B cell (primary cell): ENCODE measurements at regions not wholly inside any gene's neighbourhood (a gene's known extent, or its start where the extent isn't known, plus 50 kb on each side); places are given as distances from the start of the nearest gene placed in this dataset.
"Not testable (repeated sequence)": the region's sequence is repeated elsewhere in the genome, so short reads cannot be mapped to it uniquely, and the experiment has no call there.

Source experiments
- ATAC-seq: fragments of 200-7000 bp; cut with Tn5 transposase; one replicate; pipeline ENCODE4 v1.10.0; 2021; ENCODE audit warnings: low read depth, mild to moderate bottlenecking, moderate number of reproducible peaks, moderate library complexity
- CTCF ChIA-PET: fragments of 350-600 bp; sonication (Branson Sonifier 250); formaldehyde crosslinking; loops from one replicate; lab custom pipeline; 2021; ENCODE audit warnings: antibody characterized with exemption, inconsistent platforms; lab: Charles Lee
- POLR2A ChIA-PET: fragments of 350-600 bp; sonication (Branson Sonifier 250); formaldehyde crosslinking; loops from one replicate; lab custom pipeline; 2021; ENCODE audit warnings: antibody characterized with exemption; lab: Charles Lee
- DNase-seq: peaks from one replicate; pipeline ENCODE4 v3.0.0; 2013
- H2AFZ ChIP-seq: 2 replicates; pipeline ENCODE4 v1.6.1; 2012; ENCODE audit warnings: mild to moderate bottlenecking, low read depth, low read length; ENCODE audit not compliant: insufficient read depth, poor library complexity, severe bottlenecking
- H3K27ac ChIP-seq, 2 donors: 1 replicate in 1 of 2; 2 replicates in 1 of 2; pipeline ENCODE4 v1.5.1; 2012 to 2013; ENCODE audit warnings: low read length in 2 of 2, mild to moderate bottlenecking in 2 of 2, moderate library complexity in 1 of 2
- H3K27me3 ChIP-seq, 4 experiments: fragments of 200-600 bp in 1 of 4; sonication (generic) in 1 of 4; replicated peaks in 1 of 4; 1 replicate in 2 of 4; 2 replicates in 2 of 4; pipeline versions ENCODE4 v1.6.1 to v1.7.0; 2013 to 2016; ENCODE audit warnings: low read length in 3 of 4, mild to moderate bottlenecking in 2 of 4, mixed read lengths in 1 of 4, moderate library complexity in 1 of 4; ENCODE audit not compliant: insufficient read depth in 4 of 4, control insufficient read depth in 3 of 4; ENCODE audit errors: control extremely low read depth in 1 of 4
- H3K36me3 ChIP-seq, 2 experiments: replicated peaks in 1 of 2; 1 replicate in 1 of 2; 2 replicates in 1 of 2; pipeline versions ENCODE4 v1.6.1 to v1.7.1; 2013; ENCODE audit warnings: low read length in 1 of 2; ENCODE audit not compliant: insufficient read depth in 2 of 2, control insufficient read depth in 1 of 2; ENCODE audit errors: control extremely low read depth in 1 of 2, extremely low read depth in 1 of 2
- H3K4me1 ChIP-seq, 2 donors: fragments of 200-600 bp in 1 of 2; sonication (generic) in 1 of 2; 1 replicate in 1 of 2; 2 replicates in 1 of 2; pipeline versions ENCODE4 v1.5.1 to v1.6.1; 2013 to 2017; ENCODE audit warnings: low read length in 2 of 2; ENCODE audit not compliant: control insufficient read depth in 2 of 2, insufficient read depth in 2 of 2
- H3K4me2 ChIP-seq: replicated peaks from 2 replicates; pipeline ENCODE3; 2012; ENCODE audit warnings: mild to moderate bottlenecking, low read depth, low read length; ENCODE audit not compliant: poor library complexity, severe bottlenecking
- H3K4me3 ChIP-seq, 5 experiments: fragments of 200-600 bp in 1 of 5; sonication (generic) in 1 of 5; 1 replicate in 3 of 5; 2 replicates in 2 of 5; pipeline versions ENCODE4 v1.5.1 to v1.7.0; 2011 to 2016; ENCODE audit warnings: low read length in 4 of 5, mild to moderate bottlenecking in 4 of 5, low read depth in 2 of 5, control low read depth in 1 of 5, moderate library complexity in 1 of 5; ENCODE audit not compliant: insufficient read depth in 1 of 5; ENCODE audit errors: control extremely low read depth in 1 of 5, extremely low read depth in 1 of 5
- H3K79me2 ChIP-seq: fragments of 200-600 bp; sonication (generic); one replicate; pipeline ENCODE4 v1.6.0; 2016; ENCODE audit warnings: low read length; ENCODE audit not compliant: control insufficient read depth, insufficient read depth
- H3K9ac ChIP-seq: fragments of 200-600 bp; sonication (generic); 2 replicates; pipeline ENCODE4 v1.6.1; 2017; ENCODE audit warnings: mild to moderate bottlenecking, low read length, moderate library complexity
- H3K9me3 ChIP-seq, 3 donors: one replicate each; pipeline versions ENCODE4 v1.6.1 to v1.7.1; 2013; ENCODE audit warnings: low read length in 2 of 3; ENCODE audit not compliant: control insufficient read depth in 2 of 3, insufficient read depth in 1 of 3; ENCODE audit errors: control extremely low read depth in 1 of 3
- H4K20me1 ChIP-seq: 2 replicates; pipeline ENCODE4 v1.6.0; 2012; ENCODE audit warnings: mild to moderate bottlenecking, low read length; ENCODE audit not compliant: insufficient read depth, control insufficient read depth, poor library complexity, severe bottlenecking
- H3K27ac Mint-ChIP-seq: one replicate; pipeline ENCODE4 v1.8.0; 2021; ENCODE audit warnings: mixed read lengths
- H3K27me3 Mint-ChIP-seq: one replicate; pipeline ENCODE4 v1.8.0; 2021; ENCODE audit warnings: mixed read lengths
- H3K4me1 Mint-ChIP-seq: one replicate; pipeline ENCODE4 v1.8.0; 2021; ENCODE audit warnings: mixed read lengths
- H3K4me3 Mint-ChIP-seq: one replicate; pipeline ENCODE4 v1.8.0; 2021; ENCODE audit warnings: mixed read lengths
- H3K9me3 Mint-ChIP-seq: one replicate; pipeline ENCODE4 v1.8.0; 2022; ENCODE audit warnings: mixed read lengths; ENCODE audit not compliant: insufficient read depth
- WGBS: methylation state at CpG from one replicate; pipeline ENCODE4 v1.1.5; 2013; ENCODE audit warnings: missing lambda C conversion rate; ENCODE audit not compliant: insufficient coverage; 5-methylcytosine and 5-hydroxymethylcytosine counted together
- intact Hi-C: fragments of 100-400 bp; cut with micrococcal nuclease; formaldehyde crosslinking; loops from one replicate; pipeline ENCODE4 v1.10.0; 2022

DNA sequence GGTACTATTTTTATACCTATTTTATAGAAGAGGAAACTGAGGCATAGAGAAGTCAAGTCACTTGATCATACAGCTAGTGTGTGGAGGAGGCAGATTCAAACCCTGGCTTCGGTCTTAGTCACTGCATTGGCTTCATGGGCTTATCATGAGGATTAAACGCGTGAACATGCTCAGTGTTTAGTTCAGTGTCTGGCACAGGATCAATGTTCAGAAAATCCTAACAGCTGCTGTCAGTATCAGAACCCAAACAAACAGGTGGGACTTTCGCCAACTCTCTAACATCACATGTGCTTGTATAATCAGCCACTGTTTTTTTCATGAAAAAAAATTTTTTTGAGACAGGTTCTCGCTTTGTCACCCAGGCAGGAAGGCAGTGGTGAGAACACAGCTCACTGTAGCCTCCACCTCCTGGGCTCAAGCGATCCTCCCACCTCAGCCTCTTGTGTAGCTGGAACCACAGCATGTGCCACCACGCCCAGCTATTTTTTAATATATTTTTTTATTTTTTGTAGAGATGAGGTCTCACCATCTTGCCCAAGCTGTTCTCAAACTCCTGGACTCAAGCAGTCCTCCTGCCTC lies 207.2 kb downstream of the NPIPA7 start:
- CTCF ChIA-PET, POLR2A ChIA-PET, H3K4me1 ChIP-seq, intact Hi-C loops, H3K36me3 ChIP-seq, H3K79me2 ChIP-seq, DNase-seq, H3K27me3 Mint-ChIP-seq, H3K27ac ChIP-seq, H2AFZ ChIP-seq, H3K4me1 Mint-ChIP-seq, ATAC-seq, H3K9ac ChIP-seq, H3K4me3 Mint-ChIP-seq, H3K9me3 ChIP-seq, H3K27me3 ChIP-seq, H4K20me1 ChIP-seq, H3K4me2 ChIP-seq, H3K9me3 Mint-ChIP-seq, H3K27ac Mint-ChIP-seq, H3K4me3 ChIP-seq: not testable (repeated sequence)
- 33% methylated on average over 1 of the region's 7 CpGs for WGBS

DNA sequence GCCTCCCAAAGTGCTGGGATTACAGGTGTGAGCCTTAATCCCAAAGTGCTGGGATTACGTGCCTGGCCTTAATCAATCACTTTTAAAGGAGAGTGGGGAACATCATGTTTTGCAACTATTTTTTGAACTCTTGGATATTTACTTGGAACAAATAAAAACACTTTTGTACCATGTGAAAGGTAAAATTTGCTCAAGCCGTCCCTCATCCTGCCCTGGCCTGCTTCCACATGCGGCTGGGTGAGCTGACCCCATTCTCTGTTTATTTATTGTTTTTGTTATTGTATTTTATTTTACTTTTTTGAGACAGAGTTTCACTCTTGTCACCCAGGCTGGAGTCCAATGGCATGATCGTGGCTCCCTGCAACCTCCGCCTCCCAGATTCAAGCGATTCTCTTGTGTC lies 208.0 kb downstream of the NPIPA7 start:
- H3K27ac Mint-ChIP-seq, H3K9ac ChIP-seq, H3K27ac ChIP-seq, ATAC-seq, H3K4me1 Mint-ChIP-seq, intact Hi-C loops, DNase-seq, H3K36me3 ChIP-seq, H2AFZ ChIP-seq, POLR2A ChIA-PET, H3K27me3 Mint-ChIP-seq, H4K20me1 ChIP-seq, CTCF ChIA-PET, H3K9me3 Mint-ChIP-seq, H3K4me3 Mint-ChIP-seq, H3K4me2 ChIP-seq, H3K4me1 ChIP-seq, H3K9me3 ChIP-seq, H3K79me2 ChIP-seq, H3K4me3 ChIP-seq, H3K27me3 ChIP-seq: not testable (repeated sequence)
- no CpG with 5 or more reads among the region's 6 CpGs for WGBS

DNA sequence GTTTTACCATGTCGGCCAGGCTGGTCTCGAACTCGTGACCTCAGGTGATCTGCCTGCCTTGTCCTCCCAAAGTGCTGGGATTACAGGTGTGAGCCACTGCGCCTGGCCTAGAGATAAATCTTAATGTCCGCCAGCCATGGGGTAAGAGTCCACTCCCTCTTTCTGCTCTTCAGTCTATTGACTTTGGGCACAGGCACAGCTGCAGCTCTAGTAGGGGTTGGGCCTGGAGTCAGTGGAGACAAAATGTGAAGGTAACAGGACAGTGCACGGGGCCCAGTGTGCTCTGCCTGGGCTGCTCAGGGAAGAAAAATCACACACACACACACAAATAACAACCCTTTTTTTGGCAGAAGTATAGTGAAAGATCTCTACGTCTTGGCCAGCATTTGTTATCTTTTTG lies 209.5 kb downstream of the NPIPA7 start:
- H3K9ac ChIP-seq, H3K4me2 ChIP-seq, ATAC-seq, H3K27me3 ChIP-seq, H3K79me2 ChIP-seq, H3K9me3 ChIP-seq, CTCF ChIA-PET, DNase-seq, H4K20me1 ChIP-seq, H3K27ac Mint-ChIP-seq, intact Hi-C loops, H3K4me1 Mint-ChIP-seq, H3K36me3 ChIP-seq, POLR2A ChIA-PET, H3K27ac ChIP-seq, H2AFZ ChIP-seq, H3K9me3 Mint-ChIP-seq, H3K4me3 ChIP-seq, H3K27me3 Mint-ChIP-seq, H3K4me1 ChIP-seq, H3K4me3 Mint-ChIP-seq: not testable (repeated sequence)
- WGBS = 100% methylated on average over 2 of the region's 7 CpGs

DNA sequence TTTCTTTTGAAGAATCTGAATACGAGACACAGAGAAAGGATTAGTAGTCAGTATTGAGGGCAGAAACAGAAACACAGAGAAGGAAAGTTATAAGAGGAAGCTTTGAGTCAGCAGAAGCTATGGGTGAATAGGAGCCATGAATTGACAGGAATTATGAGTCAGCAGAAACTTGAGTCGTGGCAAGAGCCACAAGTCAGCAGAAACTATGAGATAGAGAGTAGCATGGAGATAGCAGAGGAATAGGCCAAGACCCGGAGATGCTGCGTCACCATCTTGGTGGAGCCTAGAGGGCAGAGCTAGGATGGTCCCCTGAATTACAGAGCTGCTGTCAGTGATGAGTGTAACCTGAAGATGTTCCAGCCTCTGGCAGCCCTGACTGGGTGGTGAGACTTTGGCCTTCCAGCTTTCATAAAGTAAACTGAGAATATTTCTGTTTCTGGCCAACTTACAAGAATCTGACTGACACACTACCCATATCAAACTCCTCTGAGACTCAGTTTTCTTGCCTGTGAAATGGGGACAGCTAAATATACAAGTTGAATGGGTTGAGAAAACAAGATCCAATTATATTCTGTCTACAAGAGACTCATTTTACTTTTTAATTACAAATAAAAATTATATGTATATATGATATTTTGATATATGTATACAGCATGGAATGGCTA lies 211.8 kb downstream of the NPIPA7 start:
- H3K9me3 ChIP-seq, H3K4me1 Mint-ChIP-seq, H3K9me3 Mint-ChIP-seq, H4K20me1 ChIP-seq, ATAC-seq, H3K27ac ChIP-seq, H2AFZ ChIP-seq, H3K4me2 ChIP-seq, H3K79me2 ChIP-seq, H3K9ac ChIP-seq, H3K27ac Mint-ChIP-seq, CTCF ChIA-PET, H3K36me3 ChIP-seq, H3K4me3 Mint-ChIP-seq, H3K27me3 ChIP-seq, H3K4me1 ChIP-seq, POLR2A ChIA-PET, H3K27me3 Mint-ChIP-seq, H3K4me3 ChIP-seq, DNase-seq, intact Hi-C loops: not testable (repeated sequence)
- no CpG with 5 or more reads among the region's 4 CpGs for WGBS
